Tongue (tissue), 2 donors: ENCODE measurements at regions not wholly inside any gene's neighbourhood (a gene's known extent, or its start where the extent isn't known, plus 50 kb on each side); places are given as distances from the start of the nearest gene placed in this dataset. TPM values are rescaled to one million over a fixed set of nuclear protein-coding genes. Genes with fewer than 3 reads are reported as not detected.

Source experiments
- DNase-seq: peaks from one replicate; pipeline ENCODE4 v3.0.0-alpha.2; 2015
- small RNA-seq: library from RNA; depleted of rRNA; stranded (forward); fragments of <200 nt; gene quantifications from one replicate; pipeline ENCODE3, GENCODE V24; 2014; ENCODE audit warnings: low replicate concordance

DNA sequence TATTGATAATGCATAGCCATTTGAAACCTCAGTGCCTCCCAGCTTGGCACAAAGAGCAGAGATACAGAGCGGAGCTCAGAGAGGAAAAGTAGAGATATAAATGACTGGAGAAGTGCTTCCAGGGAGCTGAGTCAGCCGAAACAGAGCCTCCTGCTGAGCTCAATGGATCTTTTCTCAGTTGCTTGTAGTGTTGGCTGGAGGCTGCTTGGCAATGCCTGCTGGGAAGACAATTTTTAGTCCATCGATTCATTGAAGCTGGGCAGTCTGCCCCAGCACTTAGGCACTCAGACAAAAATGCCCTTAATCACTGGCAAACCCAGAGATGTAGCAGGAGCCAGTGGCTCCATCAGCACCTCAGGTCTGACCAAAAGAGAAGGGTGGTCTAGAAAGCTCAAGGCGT, 81.3 kb upstream of the SETBP1 start:
- peak; percentile 22 for DNase-seq

- DNase-seq, result peak; percentile 36
Measured at GRCh38 chr18:44601447-44601846, 79.2 kb upstream of the SETBP1 start.

DNA sequence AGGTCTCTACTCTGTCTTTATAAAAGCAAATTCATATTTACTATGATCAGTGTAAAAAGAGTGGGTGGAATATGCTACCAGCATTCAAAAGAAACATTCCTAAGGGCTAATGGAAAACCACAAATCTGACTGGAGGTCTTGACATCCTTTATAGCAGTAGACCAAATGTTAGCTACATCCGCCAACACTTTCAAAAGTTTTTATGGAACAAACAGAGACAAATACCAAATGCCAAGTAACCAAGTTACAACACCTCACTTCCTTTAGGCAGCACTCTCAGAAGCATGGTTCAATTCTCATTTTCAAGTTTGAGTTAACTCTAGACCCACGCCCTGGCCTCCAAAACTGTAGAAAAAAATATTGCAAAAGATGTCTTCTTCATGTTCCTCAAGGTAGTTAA, 78.3 kb upstream of the SETBP1 start:
- DNase-seq, result no peak

DNA sequence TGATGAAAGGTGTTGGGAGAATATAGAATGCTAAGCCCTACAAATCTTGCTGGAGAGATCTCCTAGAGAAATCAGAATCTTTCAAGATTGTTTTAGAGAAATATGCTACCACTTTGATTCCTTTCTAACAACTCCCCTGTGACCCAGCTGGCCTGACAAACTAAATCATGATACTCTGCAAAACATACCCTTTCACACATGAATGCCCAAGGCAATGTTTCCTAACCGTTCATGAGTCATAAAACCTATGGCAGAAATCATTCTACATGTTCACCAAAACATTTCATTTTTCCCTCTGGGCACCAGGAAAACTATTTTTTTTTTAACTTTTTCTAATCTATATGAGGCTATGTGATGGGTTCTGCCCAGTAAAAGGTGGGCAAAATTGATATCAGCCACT, 77.8 kb upstream of the SETBP1 start:
- DNase-seq, result no peak

DNA sequence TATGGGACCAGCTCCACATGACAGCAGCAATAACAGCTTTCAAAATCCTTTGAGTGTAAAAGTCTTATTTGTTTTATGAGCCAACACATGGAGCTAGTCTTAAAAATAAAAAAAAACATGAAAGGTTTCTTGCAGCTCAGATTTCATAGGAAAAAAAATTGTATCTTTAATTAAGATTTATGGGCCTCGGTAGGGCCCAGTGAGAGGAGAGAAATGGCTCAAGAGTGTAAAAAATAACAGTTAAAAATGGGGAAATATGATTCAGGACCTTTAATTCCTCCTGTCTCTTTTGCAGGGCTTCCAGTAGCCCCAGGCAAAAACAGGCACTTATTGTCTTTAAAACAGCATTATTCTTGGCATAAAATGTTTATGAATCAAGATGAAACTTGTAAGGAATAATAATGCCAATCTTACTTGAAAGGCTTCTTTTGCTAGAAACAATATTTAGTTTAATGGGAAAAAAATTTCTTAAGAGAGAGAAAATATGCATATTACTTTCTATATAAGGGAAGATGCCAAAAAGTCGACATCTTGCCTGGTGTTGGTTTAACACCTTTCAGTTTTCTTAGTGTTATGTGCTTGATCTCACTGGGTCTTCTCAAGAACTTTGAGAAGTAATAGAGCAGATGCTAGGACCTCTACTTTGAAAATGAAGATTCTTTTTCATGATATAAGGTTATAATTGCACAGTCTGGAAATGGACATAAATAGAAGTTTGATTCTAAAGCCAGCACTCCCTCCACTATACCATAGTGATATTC, 71.3 kb upstream of the SETBP1 start:
- no peak for DNase-seq

GRCh38 chr18:44620812-44621211, 59.9 kb upstream of the SETBP1 start:
- no peak for DNase-seq

DNA sequence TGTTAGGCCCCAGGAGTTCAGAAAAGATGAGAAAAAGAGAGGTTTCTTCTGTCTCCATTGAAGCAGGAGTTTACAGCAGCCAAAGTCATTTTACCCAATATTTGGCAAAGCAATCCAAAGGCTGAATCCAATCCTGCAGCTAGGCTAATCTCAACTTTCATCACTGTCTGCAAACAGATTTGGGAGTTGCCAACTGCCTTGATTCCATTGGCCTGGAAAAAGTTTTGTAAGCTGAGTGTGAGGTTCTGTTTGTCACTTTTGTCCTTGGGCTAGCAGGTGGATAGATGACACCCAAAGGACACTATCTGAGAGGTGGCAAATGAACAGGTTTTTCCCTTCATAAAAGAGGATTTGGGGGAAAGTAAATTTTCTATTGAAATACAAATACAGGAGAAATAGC, 56.6 kb upstream of the SETBP1 start:
- DNase-seq, result peak; percentile 27

DNA sequence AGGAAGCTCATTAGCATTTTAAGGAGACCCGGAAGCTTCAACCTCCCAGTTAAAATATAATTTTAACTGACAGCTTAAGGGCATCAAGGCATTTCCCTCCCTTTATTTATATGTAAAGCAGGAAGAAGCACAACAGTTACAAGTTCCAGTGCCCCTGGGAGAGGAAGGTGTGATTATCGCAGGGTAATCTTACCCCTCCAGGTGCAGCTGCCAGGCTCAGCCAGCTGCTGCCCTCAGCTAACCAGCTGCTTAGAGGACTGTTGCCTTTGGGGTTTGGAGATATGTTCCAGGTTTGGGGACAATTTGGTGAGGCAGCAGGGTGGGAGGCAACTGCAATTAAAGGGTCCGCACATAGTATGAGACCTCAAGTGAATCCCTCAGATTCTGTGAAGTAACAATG, 55.3 kb upstream of the SETBP1 start:
- DNase-seq, result no peak

- no peak for DNase-seq
Measured at GRCh38 chr18:44626236-44626635, 54.5 kb upstream of the SETBP1 start.

DNA sequence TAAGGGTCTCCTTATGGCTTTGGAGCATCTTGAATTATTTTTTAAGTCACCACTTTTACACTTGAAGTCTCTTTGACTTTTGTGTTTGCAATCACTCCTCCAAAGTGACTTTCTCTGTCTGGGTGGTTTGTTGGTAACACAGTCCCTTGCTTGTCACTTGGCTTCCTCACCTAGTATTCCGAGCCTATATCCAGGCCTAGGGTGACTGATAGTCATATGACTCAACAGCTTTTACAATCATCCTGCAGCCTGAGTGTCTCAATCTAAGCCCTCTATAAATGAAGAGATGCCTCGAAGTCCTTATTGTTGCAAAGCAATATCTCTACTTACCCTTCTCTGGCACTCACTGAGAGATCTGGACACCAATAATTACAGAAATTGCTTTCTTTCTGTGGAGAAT, 53.9 kb upstream of the SETBP1 start:
- no peak for DNase-seq

- peak; percentile 15 for DNase-seq
Measured at GRCh38 chr18:44627280-44627679, 53.4 kb upstream of the SETBP1 start.

DNA sequence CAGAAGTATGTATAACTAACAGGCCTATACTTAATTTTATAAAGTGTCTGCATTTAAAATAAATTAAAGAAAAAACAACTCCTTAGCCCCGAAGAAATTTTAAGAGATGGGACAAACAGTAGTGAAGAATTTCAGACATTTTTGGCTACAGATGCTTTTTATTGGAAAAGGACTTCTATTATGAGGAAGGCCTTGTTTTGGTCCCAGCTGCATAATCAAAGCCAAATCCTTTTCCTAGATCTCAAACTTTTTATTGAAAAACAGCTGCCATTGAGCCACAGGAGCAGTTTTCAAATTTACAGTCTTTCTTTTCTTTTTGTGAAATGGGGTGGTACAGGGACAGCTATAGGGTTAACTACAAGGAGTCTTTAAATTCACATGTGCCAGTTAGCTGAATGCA, 51.3 kb upstream of the SETBP1 start:
- DNase-seq, result no peak

GRCh38 chr18:44630118-44630517, 50.6 kb upstream of the SETBP1 start:
- no peak for DNase-seq

Small RNAs in the stretch of these regions (small RNA-seq; reads per million reads assigned to genes)
- not detected for gene RNA5SP455
